Progenitor cell of endocrine pancreas (in vitro differentiated cells): ENCODE measurements at regions not wholly inside any gene's neighbourhood (a gene's known extent, or its start where the extent isn't known, plus 50 kb on each side); places are given as distances from the start of the nearest gene placed in this dataset.

Experiments
- DNase-seq: peaks from one replicate; pipeline ENCODE4 v3.0.0; 2021; ENCODE audit warnings: low spot score; ENCODE audit not compliant: unreplicated experiment
- H3K27ac Mint-ChIP-seq: 2 replicates; pipeline ENCODE4 v1.8.0; 2021; ENCODE audit warnings: mild to moderate bottlenecking, moderate library complexity, mixed read lengths
- H3K27me3 Mint-ChIP-seq: 2 replicates; pipeline ENCODE4 v1.8.0; 2021; ENCODE audit warnings: mixed read lengths
- H3K36me3 Mint-ChIP-seq: 2 replicates; pipeline ENCODE4 v1.8.0; 2022; ENCODE audit warnings: mixed read lengths; ENCODE audit not compliant: insufficient read depth
- H3K4me1 Mint-ChIP-seq: 2 replicates; pipeline ENCODE4 v1.8.0; 2021; ENCODE audit warnings: low read depth, mixed read lengths
- H3K4me3 Mint-ChIP-seq: 2 replicates; pipeline ENCODE4 v1.8.0; 2021; ENCODE audit warnings: low read depth, mild to moderate bottlenecking, moderate library complexity, mixed read lengths
- H3K9me3 Mint-ChIP-seq: 2 replicates; pipeline ENCODE4 v1.8.0; 2021; ENCODE audit warnings: low read depth, mixed read lengths
- TF ChIP-seq, protein P1 (sequence below): fragments of 200-600 bp; sonication (generic); IDR thresholded peaks from one replicate; pipeline ENCODE4 v1.5.0; 2021; ENCODE audit warnings: antibody characterized with exemption, mild to moderate bottlenecking; ENCODE audit not compliant: unreplicated experiment

GRCh38 chr22:48779211-48779643 lies 1048.4 kb downstream of the BRD1 start:
- Mint-ChIP-seq H3K9me3 (peaks cover 14% of the 10 kb centered on the region), H3K36me3 (no peaks in the 10 kb centered on the region), H3K4me1 (no peaks in the 10 kb centered on the region), H3K27ac (no peak overlapping the region), H3K27me3 (peaks cover 11% of the 10 kb centered on the region), H3K4me3 (no peak overlapping the region)
- TF ChIP-seq, protein P1, sequence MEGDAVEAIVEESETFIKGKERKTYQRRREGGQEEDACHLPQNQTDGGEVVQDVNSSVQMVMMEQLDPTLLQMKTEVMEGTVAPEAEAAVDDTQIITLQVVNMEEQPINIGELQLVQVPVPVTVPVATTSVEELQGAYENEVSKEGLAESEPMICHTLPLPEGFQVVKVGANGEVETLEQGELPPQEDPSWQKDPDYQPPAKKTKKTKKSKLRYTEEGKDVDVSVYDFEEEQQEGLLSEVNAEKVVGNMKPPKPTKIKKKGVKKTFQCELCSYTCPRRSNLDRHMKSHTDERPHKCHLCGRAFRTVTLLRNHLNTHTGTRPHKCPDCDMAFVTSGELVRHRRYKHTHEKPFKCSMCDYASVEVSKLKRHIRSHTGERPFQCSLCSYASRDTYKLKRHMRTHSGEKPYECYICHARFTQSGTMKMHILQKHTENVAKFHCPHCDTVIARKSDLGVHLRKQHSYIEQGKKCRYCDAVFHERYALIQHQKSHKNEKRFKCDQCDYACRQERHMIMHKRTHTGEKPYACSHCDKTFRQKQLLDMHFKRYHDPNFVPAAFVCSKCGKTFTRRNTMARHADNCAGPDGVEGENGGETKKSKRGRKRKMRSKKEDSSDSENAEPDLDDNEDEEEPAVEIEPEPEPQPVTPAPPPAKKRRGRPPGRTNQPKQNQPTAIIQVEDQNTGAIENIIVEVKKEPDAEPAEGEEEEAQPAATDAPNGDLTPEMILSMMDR: no peak
- DNase-seq: no peak

- Mint-ChIP-seq H3K9me3 (peaks cover 14% of the 10 kb centered on the region), H3K27me3 (peaks cover 11% of the 10 kb centered on the region), H3K27ac (no peak overlapping the region), H3K4me1 (no peaks in the 10 kb centered on the region), H3K36me3 (no peaks in the 10 kb centered on the region), H3K4me3 (no peak overlapping the region)
- TF ChIP-seq, protein P1: no peak
- no peak for DNase-seq
Measured at GRCh38 chr22:48778308-48779195, 1049.1 kb downstream of the BRD1 start.

DNA sequence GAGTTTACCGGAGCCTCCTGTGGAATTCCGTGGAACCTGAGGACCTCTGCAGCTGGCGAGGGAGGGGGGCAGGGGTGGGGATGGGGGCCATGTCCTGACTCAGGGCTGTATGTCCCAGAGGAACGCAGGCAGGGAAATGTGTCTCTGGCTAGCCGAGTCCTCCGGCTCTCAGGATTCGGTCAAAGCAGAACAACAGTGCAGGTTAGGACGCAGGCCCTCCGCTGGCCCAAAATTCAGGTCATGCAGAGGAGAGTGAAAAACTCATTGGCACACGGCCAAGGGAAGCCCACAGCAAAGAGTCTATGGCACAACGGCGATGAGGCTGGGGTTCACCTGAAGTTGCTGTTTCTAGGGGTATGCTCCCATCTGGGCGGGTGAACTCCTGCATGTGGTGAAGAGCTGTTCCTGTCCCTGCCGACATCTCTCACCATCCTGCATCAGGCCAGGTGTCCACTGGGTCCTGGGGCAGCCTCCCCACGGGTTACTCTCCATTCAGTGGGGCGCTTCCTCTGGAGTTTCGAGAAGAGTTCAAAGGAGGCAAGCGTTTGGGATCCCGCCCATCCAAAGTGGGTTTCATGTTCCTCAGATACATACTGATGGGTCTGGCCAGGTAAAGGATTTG lies 1055.3 kb downstream of the BRD1 start:
- TF ChIP-seq, protein P1: no peak
- no peak for DNase-seq
- no peak overlapping the region for H3K4me3 Mint-ChIP-seq
- peaks cover 3% of the 10 kb centered on the region for H3K27me3 Mint-ChIP-seq
- no peak overlapping the region for H3K27ac Mint-ChIP-seq
- H3K4me1 Mint-ChIP-seq: no peaks in the 10 kb centered on the region
- no peaks in the 10 kb centered on the region for H3K36me3 Mint-ChIP-seq
- H3K9me3 Mint-ChIP-seq: peaks cover 24% of the 10 kb centered on the region

GRCh38 chr22:48765595-48765994 lies 1062.1 kb downstream of the BRD1 start:
- TF ChIP-seq, protein P1: no peak
- Mint-ChIP-seq H3K27me3 (peaks cover 12% of the 10 kb centered on the region), H3K4me3 (no peak overlapping the region), H3K9me3 (peaks cover 22% of the 10 kb centered on the region), H3K36me3 (no peaks in the 10 kb centered on the region), H3K27ac (no peak overlapping the region), H3K4me1 (peaks cover 2% of the 10 kb centered on the region)
- DNase-seq: no peak

DNA sequence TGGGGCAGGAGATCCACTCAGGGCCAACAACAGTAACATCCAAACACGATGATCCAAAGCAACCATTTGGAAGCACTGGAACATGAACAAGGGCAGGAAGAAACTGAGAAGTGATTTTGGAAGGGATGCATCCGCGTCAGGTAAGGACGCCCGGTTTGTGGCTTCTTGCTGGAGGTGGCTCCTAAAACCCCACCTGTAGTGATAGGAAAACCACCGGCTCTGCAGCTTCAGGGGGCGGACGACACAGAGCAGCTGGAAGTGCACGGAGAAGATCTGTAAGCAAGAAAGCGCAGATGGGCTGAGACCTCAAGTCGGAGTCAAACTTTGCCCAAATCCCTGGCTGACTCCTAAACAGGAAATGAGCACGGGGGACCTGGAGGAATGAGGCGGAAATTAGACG lies 1066.1 kb downstream of the BRD1 start:
- Mint-ChIP-seq H3K9me3 (peaks cover 10% of the 10 kb centered on the region), H3K4me1 (peaks cover 2% of the 10 kb centered on the region), H3K27ac (no peak overlapping the region), H3K36me3 (no peaks in the 10 kb centered on the region), H3K4me3 (no peak overlapping the region), H3K27me3 (peaks cover 16% of the 10 kb centered on the region)
- TF ChIP-seq, protein P1: no peak
- DNase-seq: peak; percentile 2
